NCI-H345 treated with DMSO at 0.1 percent for 48 hours (cell line): ENCODE measurements at regions not wholly inside any gene's neighbourhood (a gene's known extent, or its start where the extent isn't known, plus 50 kb on each side); places are given as distances from the start of the nearest gene placed in this dataset.

Experiments used
- DNase-seq: peaks from one replicate; lab custom pipeline; 2025; ENCODE audit not compliant: unreplicated experiment; lab: John Stamatoyannopoulos, UW

GRCh38 chr1:224564454-224565084 lies 51.5 kb upstream of the CNIH3 start:
- DNase-seq, result no peak

- no peak for DNase-seq
These were observed 50.9 kb upstream of the CNIH3 start for GRCh38 chr1:224565186-224565585.

- DNase-seq, result no peak
These were observed 50.3 kb upstream of the CNIH3 start for GRCh38 chr1:224565611-224566406.
